T-helper 2 cell treated with Interferon-gamma antibody and Interleukin-4, amounts not matched to agents 5 μg/mL and 100 μg/mL, for 36 hours (primary cell): ENCODE measurements at regions not wholly inside any gene's neighbourhood (a gene's known extent, or its start where the extent isn't known, plus 50 kb on each side); places are given as distances from the start of the nearest gene placed in this dataset.
"Not testable (repeated sequence)": the region's sequence is repeated elsewhere in the genome, so short reads cannot be mapped to it uniquely, and the experiment has no call there.

Experiments
- DNase-seq: peaks from one replicate; pipeline ENCODE4 v3.0.0; 2021; ENCODE audit warnings: low spot score
- H3K27ac Mint-ChIP-seq: one replicate; pipeline ENCODE4 v1.8.0; 2021; ENCODE audit warnings: mild to moderate bottlenecking, mixed read lengths
- H3K27me3 Mint-ChIP-seq: one replicate; pipeline ENCODE4 v1.8.0; 2021; ENCODE audit warnings: low read depth, mixed read lengths
- H3K36me3 Mint-ChIP-seq: one replicate; pipeline ENCODE4 v1.8.0; 2021; ENCODE audit warnings: low read depth, mixed read lengths
- H3K4me1 Mint-ChIP-seq: one replicate; pipeline ENCODE4 v1.8.0; 2021; ENCODE audit warnings: low read depth, mixed read lengths
- H3K4me3 Mint-ChIP-seq: one replicate; pipeline ENCODE4 v1.8.0; 2022; ENCODE audit warnings: mild to moderate bottlenecking, moderate library complexity, mixed read lengths
- H3K9me3 Mint-ChIP-seq: one replicate; pipeline ENCODE4 v1.8.0; 2021; ENCODE audit warnings: mixed read lengths

DNA sequence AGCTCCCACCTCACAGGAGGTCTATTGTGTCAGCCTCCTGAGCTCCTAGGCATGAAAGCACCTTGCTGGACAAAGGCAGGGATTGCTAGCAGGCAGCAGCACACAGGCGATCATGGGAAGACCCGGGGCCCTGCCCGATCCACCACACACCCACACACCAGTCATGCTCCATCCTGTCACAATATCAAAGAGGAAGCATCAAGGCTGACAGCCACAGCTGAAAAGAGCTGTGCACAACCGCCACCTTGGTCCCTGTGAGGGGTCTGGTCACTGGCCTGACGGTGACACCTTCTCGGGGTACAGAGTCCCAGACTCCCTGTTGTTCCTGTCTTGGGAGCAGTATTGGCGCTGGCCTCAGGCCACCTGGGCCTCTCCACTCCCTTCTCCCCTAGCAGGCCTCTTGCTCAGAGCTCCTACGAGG, 89.7 kb upstream of the RET start:
- no peak overlapping the region for H3K4me3 Mint-ChIP-seq
- H3K36me3 Mint-ChIP-seq = no peaks in the 10 kb centered on the region
- H3K4me1 Mint-ChIP-seq = no peaks in the 10 kb centered on the region
- DNase-seq = no peak
- no peaks in the 10 kb centered on the region for H3K9me3 Mint-ChIP-seq
- no peak overlapping the region for H3K27ac Mint-ChIP-seq
- H3K27me3 Mint-ChIP-seq = no peaks in the 10 kb centered on the region

DNA sequence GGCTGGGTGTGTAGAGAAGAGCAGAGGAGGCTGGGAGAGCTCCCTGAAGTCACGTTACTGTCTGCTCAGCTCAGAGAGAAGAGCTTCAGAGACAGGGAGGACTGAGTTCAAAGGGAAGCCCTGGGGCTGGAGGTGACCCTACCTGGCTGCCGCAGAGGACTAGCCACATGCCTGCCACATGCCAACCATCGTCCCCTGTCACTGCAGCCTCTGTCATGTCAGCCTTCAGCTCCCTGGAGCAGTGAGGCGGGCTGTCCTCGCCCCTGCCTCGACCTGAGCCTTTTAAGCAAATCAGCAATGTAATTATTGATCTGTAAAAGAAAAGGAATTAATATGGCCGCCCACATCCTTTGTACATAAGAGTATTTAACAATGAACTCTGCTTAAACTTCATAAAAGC, 89.3 kb upstream of the RET start:
- Mint-ChIP-seq H3K4me1 (no peaks in the 10 kb centered on the region), H3K4me3 (no peak overlapping the region), H3K9me3 (no peaks in the 10 kb centered on the region), H3K27me3 (no peaks in the 10 kb centered on the region), H3K36me3 (no peaks in the 10 kb centered on the region), H3K27ac (no peak overlapping the region)
- DNase-seq = no peak

DNA sequence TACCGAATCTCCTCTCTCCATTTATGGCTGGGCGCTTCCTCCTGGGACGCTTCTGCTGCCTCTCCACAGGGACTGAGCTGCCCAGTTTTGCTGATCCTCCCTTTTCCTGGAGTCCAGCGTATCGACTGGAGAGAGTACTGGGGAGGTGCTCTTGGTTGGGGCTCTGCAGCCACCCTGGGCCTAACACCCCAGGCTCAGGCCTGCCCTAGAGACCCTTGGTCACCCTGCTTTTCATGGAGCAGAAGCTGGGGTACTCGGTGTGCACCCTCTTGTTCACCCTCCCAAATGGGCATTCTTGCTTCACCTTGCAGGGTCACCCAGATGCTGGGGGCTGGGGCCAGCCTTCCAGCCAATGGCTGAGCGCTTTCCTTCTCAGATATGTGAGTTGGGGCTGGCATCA, 88.8 kb upstream of the RET start:
- no peaks in the 10 kb centered on the region for H3K27me3 Mint-ChIP-seq
- DNase-seq = no peak
- H3K4me1 Mint-ChIP-seq = no peaks in the 10 kb centered on the region
- no peak overlapping the region for H3K27ac Mint-ChIP-seq
- H3K4me3 Mint-ChIP-seq = no peak overlapping the region
- H3K36me3 Mint-ChIP-seq = no peaks in the 10 kb centered on the region
- H3K9me3 Mint-ChIP-seq = no peaks in the 10 kb centered on the region

DNA sequence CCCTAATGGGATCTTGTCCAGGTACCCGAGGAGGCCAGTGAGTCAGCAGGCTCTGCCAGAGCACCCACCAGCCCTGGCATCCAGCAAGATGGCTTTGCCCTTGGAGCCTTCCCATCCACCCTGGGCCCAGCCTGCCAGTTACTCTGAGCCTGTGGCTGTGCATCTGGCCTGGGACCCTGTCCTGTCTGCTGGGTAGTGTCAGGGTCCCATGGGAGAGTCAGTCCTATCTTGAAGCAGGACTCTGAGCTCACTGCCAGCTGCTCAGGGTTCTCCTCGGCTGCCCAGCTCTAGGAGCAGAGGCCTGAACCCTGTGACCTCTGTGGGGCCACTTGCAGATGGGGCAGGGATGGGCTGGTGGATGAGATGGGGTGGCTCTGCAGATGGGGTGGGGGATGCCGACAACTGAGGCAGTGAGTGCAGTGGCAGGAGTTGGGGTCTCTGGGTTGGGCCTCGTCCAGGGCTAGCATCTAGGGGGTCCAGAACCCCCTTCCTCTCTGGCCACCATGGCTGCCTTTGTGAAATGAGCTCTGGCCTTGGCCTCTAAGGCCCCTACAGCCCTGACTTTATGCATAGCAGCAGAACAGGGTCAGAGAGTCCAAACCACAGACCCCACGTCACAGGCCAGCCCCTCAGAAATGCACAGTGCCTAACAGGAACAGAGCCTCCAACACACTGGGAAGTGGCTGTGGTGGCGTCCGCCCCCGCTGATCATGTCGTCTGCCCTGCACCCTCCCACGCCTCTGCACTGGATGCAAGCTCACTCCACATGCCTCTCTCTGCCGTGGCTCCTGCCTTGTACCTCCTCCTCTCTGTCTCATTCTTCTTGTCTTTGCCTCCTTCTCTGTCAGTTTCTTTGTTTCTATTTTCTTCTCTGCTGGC, 88.1 kb upstream of the RET start:
- Mint-ChIP-seq H3K9me3 (no peaks in the 10 kb centered on the region), H3K27me3 (no peaks in the 10 kb centered on the region), H3K36me3 (no peaks in the 10 kb centered on the region), H3K27ac (no peak overlapping the region), H3K4me1 (no peaks in the 10 kb centered on the region), H3K4me3 (no peak overlapping the region)
- DNase-seq = no peak

DNA sequence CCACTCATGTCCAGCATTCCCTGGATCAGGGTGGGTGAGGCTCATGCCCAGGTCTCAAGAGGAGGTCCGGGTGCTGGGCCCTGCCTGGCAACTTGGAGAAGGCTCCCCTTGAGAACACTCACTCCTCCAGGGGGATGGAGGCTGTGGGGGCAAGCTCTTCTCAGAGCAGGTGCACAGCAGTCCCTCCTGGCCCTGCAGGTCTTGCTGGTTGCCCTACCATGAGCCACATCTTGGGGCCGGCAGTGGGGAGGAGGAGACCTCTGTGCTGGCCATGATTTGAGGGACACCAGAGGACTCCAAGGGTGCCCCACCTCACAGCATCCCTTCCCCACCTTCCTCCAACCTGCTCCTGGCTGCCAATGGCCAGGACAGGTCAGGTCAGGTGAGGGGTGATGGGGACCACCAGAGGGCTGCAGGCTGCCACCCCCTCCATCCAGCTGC, 87.4 kb upstream of the RET start:
- no peaks in the 10 kb centered on the region for H3K36me3 Mint-ChIP-seq
- no peaks in the 10 kb centered on the region for H3K4me1 Mint-ChIP-seq
- H3K4me3 Mint-ChIP-seq = no peak overlapping the region
- DNase-seq = no peak
- H3K27ac Mint-ChIP-seq = no peak overlapping the region
- no peaks in the 10 kb centered on the region for H3K9me3 Mint-ChIP-seq
- H3K27me3 Mint-ChIP-seq = no peaks in the 10 kb centered on the region

DNA sequence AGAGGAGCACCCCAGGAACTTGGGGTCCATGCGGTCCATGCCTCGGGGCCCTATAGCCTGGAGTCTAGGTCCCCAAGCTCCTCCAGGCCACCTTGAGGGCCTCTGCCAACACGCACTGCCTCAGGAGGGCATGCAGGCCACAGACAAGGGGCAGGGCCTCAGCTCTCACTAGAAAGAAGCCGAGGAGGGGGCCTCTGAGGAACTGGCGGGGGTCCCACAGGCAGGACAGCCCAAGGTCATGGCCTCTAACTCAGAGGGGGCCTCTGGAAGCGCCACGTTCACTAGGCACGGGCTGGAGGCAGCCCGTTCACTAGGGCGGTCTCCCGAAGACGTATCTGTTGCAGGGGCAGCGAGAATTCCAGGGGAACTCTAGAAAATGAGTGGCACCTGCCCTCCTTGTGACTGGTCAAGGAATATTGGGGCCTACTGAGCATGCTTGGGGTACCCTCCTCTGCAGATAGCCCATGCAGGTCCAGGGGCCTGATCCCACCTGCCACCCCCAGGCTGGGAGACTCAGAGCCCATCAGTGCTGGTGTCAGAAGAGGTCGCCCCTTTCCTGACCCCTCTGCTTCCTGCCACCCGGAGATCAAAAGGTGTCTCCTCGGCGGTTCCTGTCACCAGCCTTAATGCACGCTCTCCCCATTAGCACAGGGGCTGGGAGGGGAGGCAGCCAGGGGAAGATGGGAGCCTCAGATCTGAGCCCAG, 86.7 kb upstream of the RET start:
- no peak for DNase-seq
- no peaks in the 10 kb centered on the region for H3K4me1 Mint-ChIP-seq
- no peaks in the 10 kb centered on the region for H3K36me3 Mint-ChIP-seq
- H3K27me3 Mint-ChIP-seq = no peaks in the 10 kb centered on the region
- no peaks in the 10 kb centered on the region for H3K9me3 Mint-ChIP-seq
- no peak overlapping the region for H3K27ac Mint-ChIP-seq
- H3K4me3 Mint-ChIP-seq = no peak overlapping the region

DNA sequence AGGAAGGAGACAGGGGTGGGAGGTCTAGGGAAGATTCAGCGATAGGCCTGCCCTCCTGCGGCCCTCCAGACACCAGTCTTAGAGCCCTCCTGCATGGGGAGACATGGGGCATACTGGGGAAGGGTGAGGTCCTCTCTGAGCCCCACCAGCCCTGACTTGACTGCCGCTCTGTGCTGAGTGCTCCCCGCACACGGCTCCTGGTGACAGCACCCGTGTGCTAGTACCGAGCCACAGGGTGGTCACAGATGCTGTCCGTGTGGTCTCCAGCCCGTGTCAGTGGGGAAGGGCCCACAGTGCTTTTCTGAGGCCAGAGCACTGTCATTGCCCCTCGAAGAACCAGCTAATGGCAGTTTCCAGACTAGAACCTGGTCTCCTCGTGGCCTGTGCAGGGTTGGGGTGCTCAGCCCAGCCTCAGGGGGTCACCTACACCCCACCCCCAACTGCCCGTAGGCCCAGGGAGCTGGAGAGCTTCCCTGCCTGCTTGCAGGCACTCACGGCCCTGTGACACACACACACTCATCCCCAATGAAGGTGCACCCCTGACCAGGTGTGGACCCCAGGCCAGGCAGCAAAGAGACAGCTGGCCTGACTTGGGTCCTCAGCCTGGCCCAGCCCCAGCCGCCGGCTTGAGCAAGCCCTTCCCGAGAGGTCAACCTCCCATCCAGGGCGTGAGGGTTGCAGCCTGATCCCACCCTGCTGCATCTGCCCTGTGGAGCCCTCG, 86.0 kb upstream of the RET start:
- no peaks in the 10 kb centered on the region for H3K36me3 Mint-ChIP-seq
- no peak overlapping the region for H3K27ac Mint-ChIP-seq
- H3K4me3 Mint-ChIP-seq = no peak overlapping the region
- H3K4me1 Mint-ChIP-seq = no peaks in the 10 kb centered on the region
- H3K9me3 Mint-ChIP-seq = no peaks in the 10 kb centered on the region
- DNase-seq = no peak
- H3K27me3 Mint-ChIP-seq = peaks cover under 1% of the 10 kb centered on the region

DNA sequence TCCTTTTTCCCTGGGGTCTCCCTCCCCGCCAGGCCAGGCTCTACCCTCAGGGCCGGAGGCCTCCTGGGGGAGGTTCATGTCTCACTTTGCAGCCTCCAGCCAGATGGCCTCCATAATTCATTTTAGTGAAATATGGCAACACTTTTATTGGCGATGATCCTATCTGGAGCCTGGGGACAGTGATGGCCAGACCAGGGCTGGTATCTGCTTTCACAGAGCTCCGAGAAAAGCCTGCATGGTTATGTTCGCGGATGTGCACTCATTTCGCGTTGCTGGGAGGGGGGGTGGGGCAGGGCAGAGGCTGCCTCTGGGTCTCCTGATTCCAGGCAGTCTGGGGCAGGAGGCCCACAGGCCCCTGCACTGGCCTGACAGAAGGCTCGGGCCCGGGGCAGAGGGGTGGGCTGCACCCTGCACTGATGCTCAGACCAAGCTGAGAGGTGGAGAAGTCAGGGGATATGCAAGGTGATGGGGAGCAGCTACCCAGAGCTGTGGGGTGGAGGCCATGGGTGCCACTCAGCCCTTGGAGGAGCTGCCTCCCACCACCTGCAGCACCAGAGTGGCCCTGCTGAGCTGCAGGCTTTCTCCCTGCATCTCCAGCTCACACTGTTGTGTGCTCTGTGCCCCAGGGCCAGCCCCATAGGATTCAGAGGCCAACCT, 85.3 kb upstream of the RET start:
- Mint-ChIP-seq H3K9me3 (no peaks in the 10 kb centered on the region), H3K4me3 (no peak overlapping the region), H3K27me3 (peaks cover 2% of the 10 kb centered on the region), H3K27ac (no peak overlapping the region), H3K4me1 (no peaks in the 10 kb centered on the region), H3K36me3 (no peaks in the 10 kb centered on the region)
- no peak for DNase-seq

DNA sequence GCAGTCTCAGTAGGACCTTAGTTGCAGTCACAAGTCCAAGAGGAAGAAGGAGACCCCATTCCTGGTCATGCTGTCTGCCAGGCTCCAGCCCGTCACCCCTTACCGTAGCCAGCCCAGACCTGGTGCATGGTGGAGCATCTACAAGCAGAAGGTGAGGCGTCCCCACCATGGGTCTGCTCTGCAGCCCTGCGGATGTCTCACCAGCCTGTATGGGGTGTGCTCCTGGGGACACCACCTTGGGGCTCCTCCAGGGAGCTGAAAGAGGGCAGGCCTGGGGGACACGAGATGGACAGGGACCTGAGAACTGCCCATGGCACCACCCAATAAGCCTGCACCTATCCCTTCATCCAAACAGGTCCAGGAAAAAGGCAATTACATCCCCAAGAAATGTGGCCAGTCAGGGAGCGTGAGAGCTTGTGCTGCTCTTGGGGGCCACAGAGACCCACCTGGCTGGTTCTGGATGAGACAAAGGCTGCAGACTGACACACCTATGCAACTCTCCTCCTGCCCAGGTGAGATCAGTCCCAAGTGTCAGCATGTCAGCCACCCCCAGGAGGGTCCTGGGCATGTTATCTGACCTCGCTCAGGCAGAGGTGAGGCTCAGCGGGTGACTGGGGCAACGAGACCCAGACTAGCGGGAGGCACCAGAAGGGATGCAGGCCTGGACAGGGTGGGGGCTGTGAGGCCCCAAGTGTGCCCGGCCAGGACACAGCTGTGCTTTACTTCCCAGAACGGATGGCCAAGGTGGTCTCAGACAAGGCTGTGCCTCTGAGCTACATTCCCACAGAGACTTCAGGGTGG, 84.5 kb upstream of the RET start:
- no peak for DNase-seq
- no peak overlapping the region for H3K27ac Mint-ChIP-seq
- H3K4me3 Mint-ChIP-seq = no peak overlapping the region
- peaks cover 2% of the 10 kb centered on the region for H3K27me3 Mint-ChIP-seq
- no peaks in the 10 kb centered on the region for H3K36me3 Mint-ChIP-seq
- no peaks in the 10 kb centered on the region for H3K9me3 Mint-ChIP-seq
- no peaks in the 10 kb centered on the region for H3K4me1 Mint-ChIP-seq

DNA sequence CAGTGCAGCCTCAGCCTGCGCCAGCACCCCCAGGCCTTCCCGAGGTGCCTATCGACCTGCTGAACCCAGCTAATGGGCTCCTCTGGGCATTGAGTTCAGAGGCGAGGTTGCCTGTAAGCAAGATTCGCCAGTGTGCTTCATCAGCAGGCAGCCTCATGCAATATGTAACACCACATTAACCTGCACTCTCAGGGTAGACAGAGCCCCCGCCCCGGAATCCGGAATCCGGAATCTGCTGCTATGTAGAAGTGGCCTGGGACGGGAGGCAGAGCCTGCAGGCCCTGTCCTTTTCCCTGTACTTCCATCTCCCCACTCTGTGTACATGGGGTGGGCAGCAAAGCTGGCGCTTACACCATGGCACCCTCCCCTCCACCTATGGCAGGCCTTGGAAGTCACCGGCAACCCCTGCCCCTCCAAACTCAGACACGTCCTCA, 83.9 kb upstream of the RET start:
- no peaks in the 10 kb centered on the region for H3K9me3 Mint-ChIP-seq
- no peaks in the 10 kb centered on the region for H3K36me3 Mint-ChIP-seq
- no peak for DNase-seq

DNA sequence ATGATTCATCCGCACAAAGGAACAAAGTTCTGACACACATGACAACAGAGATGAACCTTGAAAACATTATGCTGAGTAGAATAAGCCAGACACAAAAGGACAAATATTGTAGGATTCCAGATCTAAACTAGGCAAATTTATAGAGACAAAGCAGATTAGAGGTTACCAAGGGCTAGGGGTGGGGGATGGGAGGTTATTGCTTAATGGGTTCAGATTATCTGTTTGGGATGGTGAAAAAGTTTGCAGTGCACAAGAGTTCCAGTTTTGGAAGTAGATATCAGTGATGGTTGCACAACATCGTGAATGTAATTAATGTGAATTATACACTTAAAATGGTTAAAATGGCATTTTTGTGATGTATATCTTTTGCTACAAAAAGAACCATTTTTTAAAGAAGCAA, 82.0 kb upstream of the RET start:
- not testable (repeated sequence) for H3K4me3 Mint-ChIP-seq, H3K4me1 Mint-ChIP-seq, H3K9me3 Mint-ChIP-seq, H3K27me3 Mint-ChIP-seq, DNase-seq, H3K36me3 Mint-ChIP-seq, H3K27ac Mint-ChIP-seq

More for the DNA sequence above, 83.9 kb upstream of the RET start:
- Mint-ChIP-seq H3K27me3 (peaks cover 2% of the 10 kb centered on the region), H3K27ac (no peak overlapping the region), H3K4me1 (no peaks in the 10 kb centered on the region), H3K4me3 (no peak overlapping the region)

DNA sequence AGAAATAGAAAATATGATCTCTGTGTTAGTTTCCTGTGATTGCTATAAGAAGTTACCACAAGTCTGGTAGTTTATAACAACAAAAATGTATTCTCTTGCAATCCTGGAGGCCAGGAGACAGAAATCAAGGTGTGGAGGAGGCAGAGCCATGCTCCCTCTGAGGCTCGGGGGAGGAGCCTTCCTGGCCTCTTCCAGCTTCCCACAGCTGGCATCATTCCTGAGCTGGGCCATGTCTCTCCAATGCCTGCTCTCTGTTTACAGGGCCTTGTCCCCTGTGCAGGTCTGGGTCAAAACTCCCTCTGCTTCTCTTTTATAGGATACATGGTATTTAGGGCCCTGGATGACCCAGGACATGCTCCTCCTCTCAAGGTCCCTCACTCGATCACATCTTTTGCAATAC, 81.3 kb upstream of the RET start:
- Mint-ChIP-seq H3K4me3 (no peak overlapping the region), H3K27me3 (peaks cover 2% of the 10 kb centered on the region), H3K9me3 (no peaks in the 10 kb centered on the region), H3K27ac (no peak overlapping the region), H3K36me3 (no peaks in the 10 kb centered on the region), H3K4me1 (no peaks in the 10 kb centered on the region)
- DNase-seq = no peak

DNA sequence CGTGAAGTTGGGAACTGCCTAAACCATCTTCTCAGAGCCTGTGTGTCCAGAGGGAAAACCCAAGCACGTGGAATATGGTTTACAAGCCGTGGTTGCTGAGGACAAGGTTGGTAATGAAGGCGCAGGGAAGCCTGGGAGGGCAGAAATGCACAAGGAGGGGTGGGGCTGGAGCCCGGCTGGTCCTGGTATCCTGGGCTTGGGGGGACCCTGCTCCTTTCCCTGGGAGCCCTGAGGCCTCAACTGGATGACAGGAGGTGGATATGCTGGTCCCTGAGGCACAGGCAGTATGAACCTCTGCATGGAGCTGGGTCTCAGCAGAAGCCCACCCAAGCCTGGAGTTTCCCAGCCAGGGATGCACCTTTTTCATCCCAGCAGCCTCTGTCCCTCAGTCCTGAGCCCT, 80.3 kb upstream of the RET start:
- Mint-ChIP-seq H3K27me3 (peaks cover 2% of the 10 kb centered on the region), H3K9me3 (no peaks in the 10 kb centered on the region), H3K27ac (no peak overlapping the region), H3K4me1 (no peaks in the 10 kb centered on the region), H3K36me3 (no peaks in the 10 kb centered on the region), H3K4me3 (no peak overlapping the region)
- DNase-seq = no peak
